ENCODE measurements at regions not wholly inside any gene's neighbourhood (a gene's known extent, or its start where the extent isn't known, plus 50 kb on each side); places are given as distances from the start of the nearest gene placed in this dataset.
A peak's percentile ranks its signal among the peaks of the same experiment; 100 is the strongest.

GRCh38 chr13:40261336-40261735 lies 405.1 kb downstream of the FOXO1 start:
- Mint-ChIP-seq H3K9me3 (peaks cover 0 to 2% (median 0%) of the 10 kb centered on the region in 5 donors), H3K4me3 (no peak overlapping the region), H3K27ac (no peak overlapping the region), H3K36me3 (peaks cover 0 to 2% (median 0%) of the 10 kb centered on the region in 3 donors), H3K4me1 (no peaks in the 10 kb centered on the region), H3K27me3 (no peaks in the 10 kb centered on the region)
- CTCF ChIA-PET = no interaction called here
- no peak overlapping the region for H3K27ac ChIP-seq (ENCODE audit: low read depth, low read length)
- POLR2A ChIA-PET = no interaction called here
- H3K9me3 ChIP-seq (ENCODE audit: low read length) = no peaks in the 10 kb centered on the region
- H3K4me1 ChIP-seq (ENCODE audit: insufficient read depth, low read length) = no peaks in the 10 kb centered on the region
- no peaks in the 10 kb centered on the region for H3K27me3 ChIP-seq (ENCODE audit: insufficient read depth, low read length, poor library complexity, severe bottlenecking)
- DNase-seq = no peak
- no peaks in the 10 kb centered on the region for H3K36me3 ChIP-seq (ENCODE audit: insufficient read depth, low read length)
- H3K4me3 ChIP-seq (ENCODE audit: low read length) = no peak overlapping the region

GRCh38 chr13:40261947-40262346 lies 404.5 kb downstream of the FOXO1 start:
- Mint-ChIP-seq H3K9me3 (peaks cover 0 to 2% (median 0%) of the 10 kb centered on the region in 5 donors), H3K36me3 (no peaks in the 10 kb centered on the region), H3K4me3 (no peak overlapping the region), H3K4me1 (no peaks in the 10 kb centered on the region), H3K27ac (no peak overlapping the region), H3K27me3 (no peaks in the 10 kb centered on the region)
- H3K27ac ChIP-seq (ENCODE audit: low read depth, low read length) = no peak overlapping the region
- H3K36me3 ChIP-seq (ENCODE audit: insufficient read depth, low read length) = no peaks in the 10 kb centered on the region
- no peak overlapping the region for H3K4me3 ChIP-seq (ENCODE audit: low read length)
- H3K27me3 ChIP-seq (ENCODE audit: insufficient read depth, low read length, poor library complexity, severe bottlenecking) = no peaks in the 10 kb centered on the region
- ChIA-PET CTCF (no interaction called here), POLR2A (no interaction called here)
- no peaks in the 10 kb centered on the region for H3K9me3 ChIP-seq (ENCODE audit: low read length)
- no peaks in the 10 kb centered on the region for H3K4me1 ChIP-seq (ENCODE audit: insufficient read depth, low read length)
- no peak for DNase-seq

- no peak for DNase-seq
- ChIA-PET CTCF (no interaction called here), POLR2A (interaction anchor here (0.7 kb wide), 1 partner anchor 62 kb away, joined by 3 read pairs; no protein-coding TSS in a partner anchor)
- Mint-ChIP-seq H3K27ac (peak overlapping the region in 1 of 8 donors; percentile 47), H3K4me3 (no peak overlapping the region), H3K9me3 (no peaks in the 10 kb centered on the region), H3K27me3 (no peaks in the 10 kb centered on the region), H3K36me3 (peaks cover 0 to 6% (median 0%) of the 10 kb centered on the region in 3 donors), H3K4me1 (peaks cover 17 to 28% (median 27%) of the 10 kb centered on the region in 3 donors)
- Histone ChIP-seq H3K27ac (ENCODE audit: low read depth, low read length) (no peak overlapping the region), H3K27me3 (ENCODE audit: insufficient read depth, low read length, poor library complexity, severe bottlenecking) (no peaks in the 10 kb centered on the region), H3K4me1 (ENCODE audit: insufficient read depth, low read length) (peaks cover 9% of the 10 kb centered on the region), H3K36me3 (ENCODE audit: insufficient read depth, low read length) (no peaks in the 10 kb centered on the region), H3K9me3 (ENCODE audit: low read length) (no peaks in the 10 kb centered on the region), H3K4me3 (ENCODE audit: low read length) (no peak overlapping the region)
These were observed 397.4 kb downstream of the FOXO1 start for GRCh38 chr13:40269086-40269485.

- ChIA-PET POLR2A (no interaction called here), CTCF (no interaction called here)
- peaks cover 9% of the 10 kb centered on the region for H3K4me1 ChIP-seq (ENCODE audit: insufficient read depth, low read length)
- peaks cover 0 to 3% of the 10 kb centered on the region in 2 donors for H3K27me3 Mint-ChIP-seq
- no peaks in the 10 kb centered on the region for H3K9me3 ChIP-seq (ENCODE audit: low read length)
- peak overlapping the region in 1 of 8 donors; percentile 32 for H3K27ac Mint-ChIP-seq
- peaks cover 17 to 28% (median 27%) of the 10 kb centered on the region in 3 donors for H3K4me1 Mint-ChIP-seq
- H3K27me3 ChIP-seq (ENCODE audit: insufficient read depth, low read length, poor library complexity, severe bottlenecking) = no peaks in the 10 kb centered on the region
- no peak overlapping the region for H3K4me3 Mint-ChIP-seq
- peaks cover 0 to 6% (median 0%) of the 10 kb centered on the region in 3 donors for H3K36me3 Mint-ChIP-seq
- no peak overlapping the region for H3K4me3 ChIP-seq (ENCODE audit: low read length)
- no peak overlapping the region for H3K27ac ChIP-seq (ENCODE audit: low read depth, low read length)
- no peaks in the 10 kb centered on the region for H3K36me3 ChIP-seq (ENCODE audit: insufficient read depth, low read length)
- DNase-seq = no peak
- H3K9me3 Mint-ChIP-seq = no peaks in the 10 kb centered on the region
These were observed 395.7 kb downstream of the FOXO1 start for GRCh38 chr13:40270726-40271125.

GRCh38 chr13:40271271-40271885 lies 395.1 kb downstream of the FOXO1 start:
- POLR2A ChIA-PET = no interaction called here
- no peak overlapping the region for H3K27ac ChIP-seq (ENCODE audit: low read depth, low read length)
- Mint-ChIP-seq H3K4me1 (peaks cover 17 to 28% (median 27%) of the 10 kb centered on the region in 3 donors), H3K9me3 (no peaks in the 10 kb centered on the region), H3K36me3 (peaks cover 0 to 6% (median 0%) of the 10 kb centered on the region in 3 donors), H3K4me3 (peak overlapping the region in 1 of 7 donors; percentile 13), H3K27ac (peak overlapping the region in 2 of 8 donors; percentile 43 to 54), H3K27me3 (peaks cover 0 to 4% of the 10 kb centered on the region in 2 donors)
- H3K4me3 ChIP-seq (ENCODE audit: low read length) = no peak overlapping the region
- H3K9me3 ChIP-seq (ENCODE audit: low read length) = no peaks in the 10 kb centered on the region
- CTCF ChIA-PET = interaction anchor here (1.6 kb wide), 1 partner anchor 10 kb away, joined by 3 read pairs; no protein-coding TSS in a partner anchor
- H3K27me3 ChIP-seq (ENCODE audit: insufficient read depth, low read length, poor library complexity, severe bottlenecking) = no peaks in the 10 kb centered on the region
- peak in 1 of 5 donors; percentile 10 for DNase-seq
- H3K4me1 ChIP-seq (ENCODE audit: insufficient read depth, low read length) = peaks cover 9% of the 10 kb centered on the region
- H3K36me3 ChIP-seq (ENCODE audit: insufficient read depth, low read length) = no peaks in the 10 kb centered on the region

GRCh38 chr13:40271931-40272775 lies 394.3 kb downstream of the FOXO1 start:
- H3K4me1 ChIP-seq (ENCODE audit: insufficient read depth, low read length) = peaks cover 9% of the 10 kb centered on the region
- Mint-ChIP-seq H3K27ac (peak overlapping the region in 1 of 8 donors; percentile 85), H3K4me1 (peaks cover 17 to 28% (median 27%) of the 10 kb centered on the region in 3 donors), H3K9me3 (no peaks in the 10 kb centered on the region), H3K4me3 (no peak overlapping the region), H3K36me3 (peaks cover 0 to 7% (median 0%) of the 10 kb centered on the region in 3 donors), H3K27me3 (peaks cover 0 to 5% of the 10 kb centered on the region in 2 donors)
- no peak overlapping the region for H3K27ac ChIP-seq (ENCODE audit: low read depth, low read length)
- ChIA-PET POLR2A (no interaction called here), CTCF (interaction anchor here (1.6 kb wide), 1 partner anchor 9 kb away, joined by 3 read pairs; no protein-coding TSS in a partner anchor)
- H3K9me3 ChIP-seq (ENCODE audit: low read length) = no peaks in the 10 kb centered on the region
- H3K27me3 ChIP-seq (ENCODE audit: insufficient read depth, low read length, poor library complexity, severe bottlenecking) = no peaks in the 10 kb centered on the region
- no peaks in the 10 kb centered on the region for H3K36me3 ChIP-seq (ENCODE audit: insufficient read depth, low read length)
- DNase-seq = no peak
- H3K4me3 ChIP-seq (ENCODE audit: low read length) = no peak overlapping the region

GRCh38 chr13:40272776-40273139 lies 393.7 kb downstream of the FOXO1 start:
- H3K4me3 ChIP-seq (ENCODE audit: low read length) = no peak overlapping the region
- H3K27me3 ChIP-seq (ENCODE audit: insufficient read depth, low read length, poor library complexity, severe bottlenecking) = no peaks in the 10 kb centered on the region
- H3K4me1 Mint-ChIP-seq = peaks cover 17 to 28% (median 27%) of the 10 kb centered on the region in 3 donors
- peaks cover 9% of the 10 kb centered on the region for H3K4me1 ChIP-seq (ENCODE audit: insufficient read depth, low read length)
- H3K4me3 Mint-ChIP-seq = no peak overlapping the region
- no peak for DNase-seq
- H3K27ac ChIP-seq (ENCODE audit: low read depth, low read length) = no peak overlapping the region
- no peaks in the 10 kb centered on the region for H3K36me3 ChIP-seq (ENCODE audit: insufficient read depth, low read length)
- peaks cover 0 to 5% (median 3%) of the 10 kb centered on the region in 3 donors for H3K36me3 Mint-ChIP-seq
- H3K27me3 Mint-ChIP-seq = peaks cover 0 to 5% of the 10 kb centered on the region in 2 donors
- POLR2A ChIA-PET = no interaction called here
- no peaks in the 10 kb centered on the region for H3K9me3 ChIP-seq (ENCODE audit: low read length)
- H3K27ac Mint-ChIP-seq = no peak overlapping the region
- no peaks in the 10 kb centered on the region for H3K9me3 Mint-ChIP-seq
- CTCF ChIA-PET = interaction anchor here (1.6 kb wide), 1 partner anchor 9 kb away, joined by 3 read pairs; no protein-coding TSS in a partner anchor

Data from CD8-positive, alpha-beta memory T cell (primary cell).